Osteoblast (primary cell): ENCODE measurements at regions not wholly inside any gene's neighbourhood (a gene's known extent, or its start where the extent isn't known, plus 50 kb on each side); places are given as distances from the start of the nearest gene placed in this dataset.

ENCODE experiments used
- DNase-seq: peaks from one replicate; pipeline ENCODE4 v3.0.0; 2011; ENCODE audit warnings: low spot score, mixed read lengths; ENCODE audit not compliant: insufficient read length; ENCODE audit errors: missing footprints
- H2AFZ ChIP-seq: 2 replicates; pipeline ENCODE4 v1.6.0; 2011; ENCODE audit warnings: mild to moderate bottlenecking, low read length
- H3K27ac ChIP-seq: 2 replicates; pipeline ENCODE4 v1.5.1; 2011; ENCODE audit warnings: mild to moderate bottlenecking, low read depth, low read length, moderate library complexity
- H3K27me3 ChIP-seq: 2 replicates; pipeline ENCODE4 v1.6.0; 2012; ENCODE audit warnings: mild to moderate bottlenecking, control low read depth, inconsistent platforms, low read length, moderate library complexity; ENCODE audit not compliant: insufficient read depth
- H3K36me3 ChIP-seq: 2 replicates; pipeline ENCODE4 v1.5.1; 2011; ENCODE audit warnings: mild to moderate bottlenecking, low read length, control low read depth, moderate library complexity; ENCODE audit not compliant: insufficient read depth
- H3K4me1 ChIP-seq: 2 replicates; pipeline ENCODE4 v1.5.1; 2011; ENCODE audit warnings: mild to moderate bottlenecking, low read length, control low read depth, moderate library complexity; ENCODE audit not compliant: insufficient read depth
- H3K4me2 ChIP-seq: 2 replicates; pipeline ENCODE4 v1.6.0; 2011; ENCODE audit warnings: mild to moderate bottlenecking, low read length; ENCODE audit not compliant: insufficient read depth
- H3K4me3 ChIP-seq: fragments of 200-600 bp; sonication (generic); 3 replicates; pipeline ENCODE4 v1.5.1; 2012; ENCODE audit warnings: mild to moderate bottlenecking, low read length, inconsistent platforms; ENCODE audit not compliant: insufficient read depth
- H3K79me2 ChIP-seq: 2 replicates; pipeline ENCODE4 v1.6.0; 2012; ENCODE audit warnings: mild to moderate bottlenecking, low read length, control low read depth, inconsistent platforms; ENCODE audit not compliant: insufficient read depth
- H3K9me3 ChIP-seq: 2 replicates; pipeline ENCODE4 v1.5.1; 2011; ENCODE audit warnings: low read depth, low read length, control low read depth
- H4K20me1 ChIP-seq: 2 replicates; pipeline ENCODE4 v1.6.0; 2012; ENCODE audit warnings: mild to moderate bottlenecking, low read length, control low read depth; ENCODE audit not compliant: insufficient read depth
- TF ChIP-seq, protein P1 (sequence below): IDR thresholded peaks from 2 replicates; pipeline ENCODE4 v1.5.1; 2011; ENCODE audit warnings: mild to moderate bottlenecking, low read depth, low read length, moderate library complexity; ENCODE audit errors: extremely low read depth

- H3K36me3 ChIP-seq, result no peaks in the 10 kb centered on the region
- H3K79me2 ChIP-seq, result no peaks in the 10 kb centered on the region
- no peak overlapping the region for H2AFZ ChIP-seq
- H3K27ac ChIP-seq, result no peak overlapping the region
- TF ChIP-seq, protein P1, sequence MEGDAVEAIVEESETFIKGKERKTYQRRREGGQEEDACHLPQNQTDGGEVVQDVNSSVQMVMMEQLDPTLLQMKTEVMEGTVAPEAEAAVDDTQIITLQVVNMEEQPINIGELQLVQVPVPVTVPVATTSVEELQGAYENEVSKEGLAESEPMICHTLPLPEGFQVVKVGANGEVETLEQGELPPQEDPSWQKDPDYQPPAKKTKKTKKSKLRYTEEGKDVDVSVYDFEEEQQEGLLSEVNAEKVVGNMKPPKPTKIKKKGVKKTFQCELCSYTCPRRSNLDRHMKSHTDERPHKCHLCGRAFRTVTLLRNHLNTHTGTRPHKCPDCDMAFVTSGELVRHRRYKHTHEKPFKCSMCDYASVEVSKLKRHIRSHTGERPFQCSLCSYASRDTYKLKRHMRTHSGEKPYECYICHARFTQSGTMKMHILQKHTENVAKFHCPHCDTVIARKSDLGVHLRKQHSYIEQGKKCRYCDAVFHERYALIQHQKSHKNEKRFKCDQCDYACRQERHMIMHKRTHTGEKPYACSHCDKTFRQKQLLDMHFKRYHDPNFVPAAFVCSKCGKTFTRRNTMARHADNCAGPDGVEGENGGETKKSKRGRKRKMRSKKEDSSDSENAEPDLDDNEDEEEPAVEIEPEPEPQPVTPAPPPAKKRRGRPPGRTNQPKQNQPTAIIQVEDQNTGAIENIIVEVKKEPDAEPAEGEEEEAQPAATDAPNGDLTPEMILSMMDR, result no peak
- DNase-seq, result no peak
- no peaks in the 10 kb centered on the region for H3K9me3 ChIP-seq
- peaks cover 3% of the 10 kb centered on the region for H4K20me1 ChIP-seq
- no peaks in the 10 kb centered on the region for H3K4me1 ChIP-seq
- no peaks in the 10 kb centered on the region for H3K27me3 ChIP-seq
- no peak overlapping the region for H3K4me3 ChIP-seq
- no peak overlapping the region for H3K4me2 ChIP-seq
These were observed 160.5 kb upstream of the NAV2 start for GRCh38 chr11:19552161-19552560.

DNA sequence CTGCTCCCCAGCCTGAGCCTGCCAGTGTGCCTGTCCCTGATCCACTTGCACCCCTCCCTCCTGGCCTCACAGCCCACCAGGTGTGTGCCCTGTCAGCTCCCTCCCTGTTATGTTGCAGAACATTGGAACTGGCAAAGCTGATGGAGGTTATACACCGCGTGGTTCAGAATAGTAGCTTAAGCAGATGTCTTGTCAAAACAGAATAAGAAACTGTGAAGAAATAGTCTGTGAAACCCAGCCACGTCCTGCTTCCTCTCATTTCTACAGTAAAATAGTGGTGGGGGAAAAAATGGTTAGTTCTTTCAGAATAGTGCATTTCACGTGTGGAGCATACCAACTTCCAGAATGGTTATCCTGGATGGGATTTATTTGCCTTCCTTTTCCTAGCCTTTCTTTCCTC is 161.2 kb upstream of the NAV2 start:
- H3K27me3 ChIP-seq, result no peaks in the 10 kb centered on the region
- no peak overlapping the region for H3K27ac ChIP-seq
- no peak for DNase-seq
- no peaks in the 10 kb centered on the region for H3K4me1 ChIP-seq
- H3K4me3 ChIP-seq, result no peak overlapping the region
- H2AFZ ChIP-seq, result no peak overlapping the region
- H3K79me2 ChIP-seq, result no peaks in the 10 kb centered on the region
- no peak overlapping the region for H3K4me2 ChIP-seq
- H3K36me3 ChIP-seq, result no peaks in the 10 kb centered on the region
- H3K9me3 ChIP-seq, result no peaks in the 10 kb centered on the region
- TF ChIP-seq, protein P1, result no peak
- peaks cover 3% of the 10 kb centered on the region for H4K20me1 ChIP-seq

DNA sequence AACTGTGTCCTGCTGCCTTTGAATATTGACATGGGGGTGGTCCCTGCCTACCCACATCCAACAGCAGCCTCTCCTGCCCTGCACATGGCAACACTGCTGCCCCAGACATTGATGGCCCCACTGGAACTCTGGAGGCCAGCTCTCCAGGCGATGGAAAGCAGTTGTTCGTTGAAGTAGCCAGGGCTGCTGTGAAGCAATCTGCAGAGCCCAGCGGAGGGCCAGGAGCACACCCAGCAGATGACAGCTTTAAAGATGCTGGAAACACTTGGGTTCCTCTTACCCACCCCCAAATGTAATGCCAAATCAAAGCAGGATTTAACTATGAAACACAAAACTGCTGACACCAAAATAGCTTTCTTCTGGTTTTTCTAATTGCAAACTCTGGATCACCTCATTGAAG is 165.6 kb upstream of the NAV2 start:
- Histone ChIP-seq H3K4me2 (no peak overlapping the region), H2AFZ (no peak overlapping the region), H3K27me3 (no peaks in the 10 kb centered on the region), H3K27ac (no peak overlapping the region), H3K79me2 (no peaks in the 10 kb centered on the region), H3K36me3 (no peaks in the 10 kb centered on the region), H4K20me1 (no peaks in the 10 kb centered on the region), H3K4me3 (no peak overlapping the region), H3K4me1 (no peaks in the 10 kb centered on the region), H3K9me3 (no peaks in the 10 kb centered on the region)
- no peak for DNase-seq
- TF ChIP-seq, protein P1, result no peak

DNA sequence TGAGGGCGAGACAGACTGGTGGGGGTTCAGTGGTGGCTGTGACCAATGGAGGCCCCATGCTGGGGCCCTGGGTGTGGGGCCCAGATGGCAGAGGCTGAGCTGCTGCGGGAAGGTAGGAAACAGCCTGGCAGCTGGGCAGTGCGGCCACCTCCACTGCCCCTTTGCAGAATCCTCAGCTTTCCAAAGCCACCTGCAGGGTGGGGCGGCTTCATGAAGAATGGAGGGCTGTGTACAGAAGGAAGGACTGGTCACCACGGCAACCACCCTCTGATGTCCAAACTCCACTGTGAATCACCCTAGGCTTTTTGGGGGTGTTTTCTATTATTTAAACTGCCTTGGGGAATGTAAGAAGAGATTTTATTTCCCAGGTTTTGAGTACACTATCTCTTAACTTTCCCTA is 166.3 kb upstream of the NAV2 start:
- Histone ChIP-seq H3K36me3 (no peaks in the 10 kb centered on the region), H3K79me2 (no peaks in the 10 kb centered on the region), H2AFZ (no peak overlapping the region), H3K27ac (no peak overlapping the region), H3K4me3 (no peak overlapping the region), H4K20me1 (no peaks in the 10 kb centered on the region), H3K9me3 (no peaks in the 10 kb centered on the region), H3K4me2 (no peak overlapping the region), H3K4me1 (no peaks in the 10 kb centered on the region), H3K27me3 (no peaks in the 10 kb centered on the region)
- no peak for DNase-seq
- TF ChIP-seq, protein P1, result no peak
